ENCODE measurements at regions not wholly inside any gene's neighbourhood (a gene's known extent, or its start where the extent isn't known, plus 50 kb on each side); places are given as distances from the start of the nearest gene placed in this dataset.

DNA sequence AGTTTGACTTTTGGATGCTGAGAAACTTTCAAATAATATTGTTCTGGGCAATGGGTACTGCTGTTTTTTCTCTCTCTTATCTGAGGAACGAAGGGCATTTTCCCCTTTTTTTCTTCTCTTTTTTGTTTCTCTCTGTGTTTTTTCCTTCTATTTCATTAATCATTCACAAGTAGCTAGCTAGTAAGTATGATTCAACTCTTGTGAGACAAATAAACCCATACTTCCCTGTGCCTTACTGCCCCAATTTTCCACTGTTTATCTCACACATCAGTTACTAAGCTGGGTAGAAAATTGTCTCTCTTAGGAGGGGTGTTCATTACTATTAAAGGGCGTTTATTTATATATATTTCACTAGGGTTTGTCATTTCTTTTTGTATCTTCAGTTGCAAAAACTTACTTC is 437.6 kb downstream of the RERGL start:
- Mint-ChIP-seq H3K27ac (no peak overlapping the region), H3K9me3 (no peaks in the 10 kb centered on the region), H3K27me3 (peaks cover 3% of the 10 kb centered on the region), H3K4me3 (no peak overlapping the region), H3K4me1 (ENCODE audit: unreplicated experiment) (no peaks in the 10 kb centered on the region), H3K36me3 (no peaks in the 10 kb centered on the region)
- TF ChIP-seq, protein P1, sequence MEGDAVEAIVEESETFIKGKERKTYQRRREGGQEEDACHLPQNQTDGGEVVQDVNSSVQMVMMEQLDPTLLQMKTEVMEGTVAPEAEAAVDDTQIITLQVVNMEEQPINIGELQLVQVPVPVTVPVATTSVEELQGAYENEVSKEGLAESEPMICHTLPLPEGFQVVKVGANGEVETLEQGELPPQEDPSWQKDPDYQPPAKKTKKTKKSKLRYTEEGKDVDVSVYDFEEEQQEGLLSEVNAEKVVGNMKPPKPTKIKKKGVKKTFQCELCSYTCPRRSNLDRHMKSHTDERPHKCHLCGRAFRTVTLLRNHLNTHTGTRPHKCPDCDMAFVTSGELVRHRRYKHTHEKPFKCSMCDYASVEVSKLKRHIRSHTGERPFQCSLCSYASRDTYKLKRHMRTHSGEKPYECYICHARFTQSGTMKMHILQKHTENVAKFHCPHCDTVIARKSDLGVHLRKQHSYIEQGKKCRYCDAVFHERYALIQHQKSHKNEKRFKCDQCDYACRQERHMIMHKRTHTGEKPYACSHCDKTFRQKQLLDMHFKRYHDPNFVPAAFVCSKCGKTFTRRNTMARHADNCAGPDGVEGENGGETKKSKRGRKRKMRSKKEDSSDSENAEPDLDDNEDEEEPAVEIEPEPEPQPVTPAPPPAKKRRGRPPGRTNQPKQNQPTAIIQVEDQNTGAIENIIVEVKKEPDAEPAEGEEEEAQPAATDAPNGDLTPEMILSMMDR (conservative IDR thresholded peaks at IDR 0.05) = no peak
- no peak for DNase-seq (ENCODE audit: extremely low spot score, unreplicated experiment)

DNA sequence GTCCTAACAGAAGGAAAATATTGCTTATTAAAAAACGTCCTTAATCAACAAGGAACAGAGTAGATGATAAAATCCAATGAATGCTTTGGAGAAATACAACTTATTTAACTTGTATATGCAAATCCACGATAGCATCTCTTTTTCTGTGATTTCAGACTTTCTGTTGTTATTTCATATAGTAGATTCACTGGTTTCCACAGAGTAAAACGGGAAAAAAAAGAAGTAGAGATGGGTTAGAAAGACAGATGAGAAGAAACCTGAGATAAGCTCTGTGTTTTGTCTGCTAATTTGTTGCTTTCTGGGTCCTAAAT is 447.7 kb downstream of the RERGL start:
- H3K27ac Mint-ChIP-seq = no peak overlapping the region
- DNase-seq (ENCODE audit: extremely low spot score, unreplicated experiment) = no peak
- peaks cover 21% of the 10 kb centered on the region for H3K27me3 Mint-ChIP-seq
- no peaks in the 10 kb centered on the region for H3K4me1 Mint-ChIP-seq (ENCODE audit: unreplicated experiment)
- H3K36me3 Mint-ChIP-seq = no peaks in the 10 kb centered on the region
- no peak overlapping the region for H3K4me3 Mint-ChIP-seq
- TF ChIP-seq, protein P1 (conservative IDR thresholded peaks at IDR 0.05) = peak; percentile 6
- no peaks in the 10 kb centered on the region for H3K9me3 Mint-ChIP-seq

DNA sequence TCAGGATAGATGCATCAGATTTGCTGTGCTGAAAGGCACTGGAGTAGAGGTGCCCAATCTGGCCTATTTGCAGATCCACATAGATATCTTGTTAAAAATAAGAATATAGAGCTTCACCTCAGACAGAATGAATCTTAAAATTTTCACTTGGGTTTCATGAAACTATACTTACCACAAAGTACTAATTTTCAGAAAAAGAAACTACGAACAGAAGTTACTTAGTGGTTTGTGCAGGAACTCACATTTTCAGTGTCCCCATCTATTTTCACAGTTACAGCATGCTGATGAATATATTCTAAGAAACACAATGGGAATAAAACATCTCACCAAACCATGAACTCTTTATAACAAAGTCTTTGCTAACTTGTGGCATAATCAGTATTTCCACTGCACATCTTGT is 449.4 kb downstream of the RERGL start:
- no peaks in the 10 kb centered on the region for H3K36me3 Mint-ChIP-seq
- H3K9me3 Mint-ChIP-seq = no peaks in the 10 kb centered on the region
- H3K4me3 Mint-ChIP-seq = no peak overlapping the region
- no peaks in the 10 kb centered on the region for H3K4me1 Mint-ChIP-seq (ENCODE audit: unreplicated experiment)
- H3K27ac Mint-ChIP-seq = no peak overlapping the region
- peaks cover 21% of the 10 kb centered on the region for H3K27me3 Mint-ChIP-seq
- TF ChIP-seq, protein P1 (conservative IDR thresholded peaks at IDR 0.05) = no peak
- DNase-seq (ENCODE audit: extremely low spot score, unreplicated experiment) = no peak

DNA sequence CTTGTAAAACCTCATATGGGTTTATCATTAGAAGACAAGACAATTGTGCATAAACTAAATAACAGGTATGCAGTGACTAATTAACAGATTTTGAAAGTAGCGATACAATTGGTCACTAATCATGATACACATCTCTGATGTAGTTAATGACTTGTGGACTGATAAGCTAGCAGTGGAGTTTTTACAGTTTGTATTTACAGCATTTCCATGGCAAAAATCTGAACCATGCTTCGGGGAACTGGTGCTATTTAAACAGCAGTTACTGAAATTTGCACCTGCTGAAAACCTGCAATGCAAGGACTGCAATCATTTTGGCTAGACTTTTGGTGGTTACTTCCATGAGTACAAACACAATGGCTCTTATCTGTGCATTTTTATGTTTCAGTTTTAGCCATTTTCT is 471.2 kb downstream of the RERGL start:
- H3K27me3 Mint-ChIP-seq = no peaks in the 10 kb centered on the region
- H3K4me3 Mint-ChIP-seq = no peak overlapping the region
- H3K9me3 Mint-ChIP-seq = peaks cover 5% of the 10 kb centered on the region
- H3K27ac Mint-ChIP-seq = no peak overlapping the region
- peaks cover 5% of the 10 kb centered on the region for H3K36me3 Mint-ChIP-seq
- DNase-seq (ENCODE audit: extremely low spot score, unreplicated experiment) = no peak
- TF ChIP-seq, protein P1 (conservative IDR thresholded peaks at IDR 0.05) = no peak
- no peaks in the 10 kb centered on the region for H3K4me1 Mint-ChIP-seq (ENCODE audit: unreplicated experiment)

DNA sequence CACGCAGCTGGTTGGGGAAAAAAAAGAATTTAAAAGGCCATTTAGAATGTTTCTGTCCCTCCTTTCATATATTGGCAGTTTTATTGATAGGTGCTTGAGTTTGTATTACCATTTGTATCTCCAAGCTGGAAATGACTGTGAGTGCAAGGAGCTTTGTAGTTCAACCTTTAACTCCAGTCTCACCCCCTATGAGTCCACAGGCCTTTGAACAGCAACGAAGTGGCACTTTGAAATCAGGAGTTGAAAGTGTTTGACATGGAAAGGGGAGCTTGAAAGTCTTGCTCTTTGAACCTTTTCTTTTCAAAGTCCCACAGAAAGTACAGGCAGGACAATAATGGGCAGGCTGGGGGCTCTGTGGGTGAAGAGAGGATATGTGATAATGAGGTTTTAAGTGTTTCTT is 480.3 kb downstream of the RERGL start:
- TF ChIP-seq, protein P1 (conservative IDR thresholded peaks at IDR 0.05) = no peak
- no peak overlapping the region for H3K27ac Mint-ChIP-seq
- no peaks in the 10 kb centered on the region for H3K36me3 Mint-ChIP-seq
- no peaks in the 10 kb centered on the region for H3K4me1 Mint-ChIP-seq (ENCODE audit: unreplicated experiment)
- no peaks in the 10 kb centered on the region for H3K27me3 Mint-ChIP-seq
- DNase-seq (ENCODE audit: extremely low spot score, unreplicated experiment) = no peak
- no peak overlapping the region for H3K4me3 Mint-ChIP-seq
- H3K9me3 Mint-ChIP-seq = no peaks in the 10 kb centered on the region

DNA sequence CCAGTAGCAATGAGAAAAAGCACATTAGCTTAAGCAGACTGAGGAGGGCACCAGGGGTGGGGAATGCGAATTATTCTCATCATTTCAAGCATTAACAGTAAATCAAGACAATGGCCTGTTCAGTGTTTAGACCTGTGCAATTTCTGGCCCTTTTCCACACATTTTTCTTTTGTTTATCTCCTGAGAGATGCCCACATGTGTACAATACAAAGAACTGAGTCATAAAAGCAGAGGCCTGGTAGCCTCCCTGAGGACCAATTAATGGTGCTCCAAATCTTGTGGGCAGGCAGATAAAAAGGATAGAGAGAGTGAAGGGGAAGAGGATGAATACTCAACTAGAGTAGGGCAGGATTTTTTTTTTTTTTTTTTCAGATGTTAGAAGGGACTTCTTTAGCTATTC is 480.8 kb downstream of the RERGL start:
- no peak overlapping the region for H3K27ac Mint-ChIP-seq
- H3K4me1 Mint-ChIP-seq (ENCODE audit: unreplicated experiment) = no peaks in the 10 kb centered on the region
- no peaks in the 10 kb centered on the region for H3K9me3 Mint-ChIP-seq
- H3K27me3 Mint-ChIP-seq = no peaks in the 10 kb centered on the region
- H3K4me3 Mint-ChIP-seq = no peak overlapping the region
- DNase-seq (ENCODE audit: extremely low spot score, unreplicated experiment) = no peak
- H3K36me3 Mint-ChIP-seq = no peaks in the 10 kb centered on the region
- TF ChIP-seq, protein P1 (conservative IDR thresholded peaks at IDR 0.05) = no peak
